PC-9 (cell line): ENCODE measurements at regions not wholly inside any gene's neighbourhood (a gene's known extent, or its start where the extent isn't known, plus 50 kb on each side); places are given as distances from the start of the nearest gene placed in this dataset.

ENCODE experiments used
- BruUV-seq: library from RNA; stranded (reverse); fragments of 400-500 nt; replicated peaks from 2 replicates; lab custom pipeline; 2021; lab: Mats Ljungman, UMichigan
- CTCF ChIA-PET: fragments of 300-600 bp; sonication (Branson Sonifier 250); formaldehyde crosslinking; loops from one replicate; lab custom pipeline; 2022; ENCODE audit warnings: antibody characterized with exemption; lab: Charles Lee
- POLR2A ChIA-PET: fragments of 300-600 bp; sonication (Branson Sonifier 250); formaldehyde crosslinking; loops from one replicate; lab custom pipeline; 2022; ENCODE audit warnings: antibody characterized with exemption; ENCODE audit not compliant: unreplicated experiment; lab: Charles Lee
- DNase-seq, 2 experiments: peaks; one replicate each; pipeline versions ENCODE4 v3.0.0 to v3.0.0-alpha.2; 2015 to 2022; ENCODE audit warnings: mixed read lengths in 1 of 2
- H2AFZ ChIP-seq: fragments of 200-600 bp; sonication (generic); 2 replicates; pipeline ENCODE4 v1.8.1; 2017; ENCODE audit warnings: antibody characterized with exemption
- H3F3A ChIP-seq: fragments of 200-600 bp; sonication (generic); 2 replicates; pipeline ENCODE4 v1.8.1; 2017; ENCODE audit warnings: antibody characterized with exemption, mild to moderate bottlenecking, low read depth; ENCODE audit not compliant: insufficient read depth
- H3K27ac ChIP-seq: fragments of 200-600 bp; sonication (generic); 2 replicates; pipeline ENCODE4 v1.6.1; 2016; ENCODE audit warnings: mixed run types
- H3K27me3 ChIP-seq: fragments of 200-600 bp; sonication (generic); 2 replicates; pipeline ENCODE4 v1.6.1; 2016; ENCODE audit warnings: low read depth, mixed run types; ENCODE audit not compliant: insufficient read depth
- H3K36me3 ChIP-seq: fragments of 200-600 bp; sonication (generic); 2 replicates; pipeline ENCODE4 v1.6.1; 2016; ENCODE audit warnings: low read depth, mixed run types
- H3K4me1 ChIP-seq: fragments of 200-600 bp; sonication (generic); replicated peaks from 2 replicates; pipeline ENCODE4 v1.6.1; 2016; ENCODE audit warnings: mixed run types; ENCODE audit not compliant: insufficient read depth
- H3K4me2 ChIP-seq: fragments of 200-600 bp; sonication (generic); 2 replicates; pipeline ENCODE4 v1.6.1; 2017; ENCODE audit warnings: mixed run types
- H3K4me3 ChIP-seq: fragments of 200-600 bp; sonication (generic); 2 replicates; pipeline ENCODE4 v1.6.1; 2016; ENCODE audit warnings: mixed run types
- H3K79me2 ChIP-seq: fragments of 200-600 bp; sonication (generic); 2 replicates; pipeline ENCODE4 v1.6.1; 2017; ENCODE audit warnings: low read depth, mixed run types
- H3K9me2 ChIP-seq: fragments of 200-600 bp; sonication (generic); 2 replicates; pipeline ENCODE4 v1.8.1; 2017; ENCODE audit warnings: mild to moderate bottlenecking; ENCODE audit not compliant: insufficient read depth
- H3K9me3 ChIP-seq: fragments of 200-600 bp; sonication (generic); 2 replicates; pipeline ENCODE4 v1.8.1; 2016; ENCODE audit warnings: low read depth; ENCODE audit not compliant: insufficient read depth
- H4K20me1 ChIP-seq: fragments of 200-600 bp; sonication (generic); 2 replicates; pipeline ENCODE4 v1.8.1; 2017; ENCODE audit not compliant: insufficient read depth
- CTCF ChIP-seq: fragments of 200-600 bp; sonication (generic); conservative IDR thresholded peaks from 2 replicates; pipeline ENCODE4 v1.6.1; 2017; ENCODE audit warnings: mixed run types, antibody characterized with exemption, mild to moderate bottlenecking, moderate library complexity
- EZH2 ChIP-seq: fragments of 200-600 bp; sonication (generic); IDR thresholded peaks from 2 replicates; pipeline ENCODE4 v1.8.0; 2017; ENCODE audit warnings: antibody characterized with exemption, low read depth
- intact Hi-C: fragments of 100-400 bp; cut with micrococcal nuclease; formaldehyde crosslinking; loops from one replicate; pipeline ENCODE4 v1.10.0; 2022; ENCODE audit not compliant: unreplicated experiment

GRCh38 chr13:56700324-56700723 lies 440.4 kb upstream of the PRR20A start:
- Histone ChIP-seq H3F3A (no peaks in the 10 kb centered on the region), H3K4me1 (no peaks in the 10 kb centered on the region), H3K36me3 (no peaks in the 10 kb centered on the region), H3K4me2 (no peak overlapping the region), H3K79me2 (no peaks in the 10 kb centered on the region), H2AFZ (no peak overlapping the region), H3K27me3 (no peaks in the 10 kb centered on the region), H3K4me3 (no peak overlapping the region), H3K27ac (no peak overlapping the region), H4K20me1 (no peaks in the 10 kb centered on the region), H3K9me3 (peaks cover 1% of the 10 kb centered on the region; the same call in 1 of the 2 replicates), H3K9me2 (no peaks in the 10 kb centered on the region)
- no TSS peak for BruUV-seq
- TF ChIP-seq CTCF (no peak), EZH2 (no peak)
- no peak for DNase-seq
- ChIA-PET POLR2A (no interaction called here), CTCF (no interaction called here)
- intact Hi-C loops, result no loop called here

GRCh38 chr13:56706485-56706884 lies 434.2 kb upstream of the PRR20A start:
- no TSS peak for BruUV-seq
- TF ChIP-seq EZH2, result no peak
- TF ChIP-seq CTCF, result no peak
- H3F3A ChIP-seq, result no peaks in the 10 kb centered on the region
- H3K4me2 ChIP-seq, result no peak overlapping the region
- ChIA-PET CTCF (no interaction called here), POLR2A (no interaction called here)
- H3K9me2 ChIP-seq, result no peaks in the 10 kb centered on the region
- H3K27ac ChIP-seq, result no peak overlapping the region
- no peaks in the 10 kb centered on the region for H3K79me2 ChIP-seq
- no peaks in the 10 kb centered on the region for H3K4me1 ChIP-seq
- H2AFZ ChIP-seq, result no peak overlapping the region
- no peaks in the 10 kb centered on the region for H4K20me1 ChIP-seq
- no peaks in the 10 kb centered on the region for H3K27me3 ChIP-seq
- no peak overlapping the region for H3K4me3 ChIP-seq
- H3K9me3 ChIP-seq, result no peaks in the 10 kb centered on the region
- DNase-seq, result no peak
- no peaks in the 10 kb centered on the region for H3K36me3 ChIP-seq
- intact Hi-C loops, result no loop called here

- H3K9me2 ChIP-seq, result no peaks in the 10 kb centered on the region
- H3F3A ChIP-seq, result no peaks in the 10 kb centered on the region
- H4K20me1 ChIP-seq, result no peaks in the 10 kb centered on the region; the same call in 1 of the 2 replicates
- DNase-seq, result no peak
- H2AFZ ChIP-seq, result no peak overlapping the region
- H3K4me2 ChIP-seq, result no peak overlapping the region
- H3K4me1 ChIP-seq, result no peaks in the 10 kb centered on the region
- no peaks in the 10 kb centered on the region for H3K79me2 ChIP-seq
- H3K27me3 ChIP-seq, result no peaks in the 10 kb centered on the region
- BruUV-seq, result no TSS peak
- no peak for TF ChIP-seq EZH2
- no peak for TF ChIP-seq CTCF
- CTCF ChIA-PET, result no interaction called here
- H3K9me3 ChIP-seq, result no peaks in the 10 kb centered on the region
- H3K4me3 ChIP-seq, result no peak overlapping the region
- POLR2A ChIA-PET, result no interaction called here
- no peaks in the 10 kb centered on the region for H3K36me3 ChIP-seq
- intact Hi-C loops, result no loop called here
- H3K27ac ChIP-seq, result no peak overlapping the region
These were observed 427.1 kb upstream of the PRR20A start for GRCh38 chr13:56713656-56714055.
